ENCODE measurements at regions not wholly inside any gene's neighbourhood (a gene's known extent, or its start where the extent isn't known, plus 50 kb on each side); places are given as distances from the start of the nearest gene placed in this dataset.
"Not testable (repeated sequence)": the region's sequence is repeated elsewhere in the genome, so short reads cannot be mapped to it uniquely, and the experiment has no call there.

DNA sequence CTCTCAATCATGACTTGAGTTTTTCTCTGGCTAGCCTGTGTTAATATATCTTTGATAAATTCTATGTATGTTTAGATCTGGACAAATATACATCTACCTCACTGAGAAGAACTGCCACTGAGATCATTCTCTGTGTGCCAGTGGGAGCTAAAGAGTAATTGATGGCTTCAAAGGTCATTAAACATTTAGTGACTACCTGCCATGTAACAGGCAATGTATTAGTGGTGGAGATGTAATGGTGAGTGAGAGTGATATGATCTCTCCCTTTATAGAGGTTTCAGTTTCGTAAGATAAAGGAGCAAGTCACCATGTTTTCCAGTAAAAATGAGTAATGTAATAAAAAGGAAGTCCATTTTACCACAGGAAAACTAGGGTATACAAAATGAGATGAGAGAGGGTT is 235.8 kb upstream of the CDH8 start:
- intact Hi-C loops (cut with DNase I), result no loop called here
- no peak overlapping the region for H3K4me3 ChIP-seq
- H3K27ac ChIP-seq, result no peak overlapping the region
- no peaks in the 10 kb centered on the region for H3K36me3 ChIP-seq
- TF ChIP-seq, protein P1, sequence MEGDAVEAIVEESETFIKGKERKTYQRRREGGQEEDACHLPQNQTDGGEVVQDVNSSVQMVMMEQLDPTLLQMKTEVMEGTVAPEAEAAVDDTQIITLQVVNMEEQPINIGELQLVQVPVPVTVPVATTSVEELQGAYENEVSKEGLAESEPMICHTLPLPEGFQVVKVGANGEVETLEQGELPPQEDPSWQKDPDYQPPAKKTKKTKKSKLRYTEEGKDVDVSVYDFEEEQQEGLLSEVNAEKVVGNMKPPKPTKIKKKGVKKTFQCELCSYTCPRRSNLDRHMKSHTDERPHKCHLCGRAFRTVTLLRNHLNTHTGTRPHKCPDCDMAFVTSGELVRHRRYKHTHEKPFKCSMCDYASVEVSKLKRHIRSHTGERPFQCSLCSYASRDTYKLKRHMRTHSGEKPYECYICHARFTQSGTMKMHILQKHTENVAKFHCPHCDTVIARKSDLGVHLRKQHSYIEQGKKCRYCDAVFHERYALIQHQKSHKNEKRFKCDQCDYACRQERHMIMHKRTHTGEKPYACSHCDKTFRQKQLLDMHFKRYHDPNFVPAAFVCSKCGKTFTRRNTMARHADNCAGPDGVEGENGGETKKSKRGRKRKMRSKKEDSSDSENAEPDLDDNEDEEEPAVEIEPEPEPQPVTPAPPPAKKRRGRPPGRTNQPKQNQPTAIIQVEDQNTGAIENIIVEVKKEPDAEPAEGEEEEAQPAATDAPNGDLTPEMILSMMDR (IDR thresholded peaks at IDR 0.05), result no peak
- DNase-seq (ENCODE audit: low spot score in 2 of 2), result no peak
- H3K4me1 ChIP-seq, result no peaks in the 10 kb centered on the region
- H3K9me3 ChIP-seq, result no peaks in the 10 kb centered on the region
- no peaks in the 10 kb centered on the region for H3K27me3 ChIP-seq

DNA sequence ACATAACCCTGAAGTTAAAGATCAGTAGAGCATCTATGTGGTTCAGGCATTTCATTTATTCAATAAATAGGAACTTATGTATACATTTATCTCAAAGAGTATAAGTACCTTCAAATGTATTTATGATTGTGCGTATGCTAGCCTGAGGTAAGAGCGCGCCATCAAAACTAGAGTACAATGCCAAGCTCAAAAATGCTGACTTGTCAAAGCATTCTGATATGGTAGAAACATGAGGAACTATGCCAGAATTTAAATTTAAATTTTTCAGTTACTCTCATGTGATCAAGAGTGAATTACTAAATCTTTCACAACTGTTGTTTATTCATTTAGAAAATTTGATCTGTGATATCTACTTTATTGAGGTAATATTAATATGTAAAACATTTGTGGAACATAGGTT is 225.5 kb upstream of the CDH8 start:
- intact Hi-C loops (cut with DNase I), result no loop called here
- DNase-seq (ENCODE audit: low spot score in 2 of 2), result no peak
- TF ChIP-seq, protein P1 (IDR thresholded peaks at IDR 0.05), result no peak

DNA sequence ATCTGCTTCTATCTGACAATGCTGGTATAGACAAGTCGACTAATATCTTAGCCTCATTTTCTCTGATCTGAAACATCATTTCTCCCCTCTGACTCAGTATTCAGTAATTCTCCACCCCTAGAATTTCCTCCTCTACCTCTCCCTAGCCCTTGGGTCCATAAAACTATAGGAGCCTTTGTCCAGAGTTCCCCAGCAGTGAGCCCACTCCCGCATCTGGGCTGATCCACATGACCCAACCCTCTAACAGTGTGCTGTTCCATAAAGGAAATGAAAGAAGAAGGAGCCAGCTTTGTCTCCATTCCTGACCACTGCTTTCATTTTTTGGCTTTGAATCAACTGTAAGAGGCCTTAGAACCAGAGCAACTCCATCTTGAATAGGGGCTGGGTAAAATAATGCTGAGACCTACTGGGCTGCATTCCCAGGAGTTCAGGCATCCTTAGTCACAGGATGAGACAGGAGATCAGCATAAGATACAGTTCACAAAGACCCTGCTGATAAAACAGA is 222.7 kb upstream of the CDH8 start:
- intact Hi-C loops (cut with DNase I); DNase-seq (ENCODE audit: low spot score in 2 of 2); H3K36me3 ChIP-seq; H3K4me3 ChIP-seq; H3K9me3 ChIP-seq; H3K4me1 ChIP-seq; H3K27me3 ChIP-seq; H3K27ac ChIP-seq: not testable (repeated sequence)

More for the DNA sequence above, 225.5 kb upstream of the CDH8 start:
- no peaks in the 10 kb centered on the region for H3K27me3 ChIP-seq
- H3K4me3 ChIP-seq, result no peak overlapping the region
- H3K9me3 ChIP-seq, result peaks cover 0 to 8% of the 10 kb centered on the region in 2 donors
- H3K4me1 ChIP-seq, result no peaks in the 10 kb centered on the region
- no peaks in the 10 kb centered on the region for H3K36me3 ChIP-seq
- H3K27ac ChIP-seq, result no peak overlapping the region

DNA sequence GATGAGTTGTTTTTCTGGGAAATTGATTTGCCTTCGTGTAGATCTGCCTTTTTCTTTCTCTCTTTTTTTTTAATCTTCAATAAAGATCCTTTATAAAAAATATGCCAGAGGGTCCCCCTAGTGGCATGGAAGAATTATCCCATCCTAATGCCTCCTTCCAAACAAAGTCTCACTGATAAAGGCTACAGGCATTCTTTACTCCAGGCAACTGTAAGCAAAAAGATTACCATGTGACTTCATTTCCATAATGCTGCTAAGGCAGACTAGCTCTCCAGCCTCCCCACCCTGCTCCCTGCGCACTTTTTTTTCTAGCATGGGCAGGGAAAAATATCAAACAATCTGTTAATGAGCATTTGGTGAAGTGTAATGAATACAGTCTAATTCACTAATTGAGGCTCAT is 220.2 kb upstream of the CDH8 start:
- Histone ChIP-seq H3K27me3 (no peaks in the 10 kb centered on the region), H3K27ac (no peak overlapping the region), H3K9me3 (no peaks in the 10 kb centered on the region), H3K4me1 (no peaks in the 10 kb centered on the region), H3K36me3 (no peaks in the 10 kb centered on the region), H3K4me3 (no peak overlapping the region)
- DNase-seq (ENCODE audit: low spot score in 2 of 2), result no peak
- TF ChIP-seq, protein P1 (IDR thresholded peaks at IDR 0.05), result peak in 2 of 3 experiments; percentile 5 to 25
- intact Hi-C loops (cut with DNase I), result no loop called here

DNA sequence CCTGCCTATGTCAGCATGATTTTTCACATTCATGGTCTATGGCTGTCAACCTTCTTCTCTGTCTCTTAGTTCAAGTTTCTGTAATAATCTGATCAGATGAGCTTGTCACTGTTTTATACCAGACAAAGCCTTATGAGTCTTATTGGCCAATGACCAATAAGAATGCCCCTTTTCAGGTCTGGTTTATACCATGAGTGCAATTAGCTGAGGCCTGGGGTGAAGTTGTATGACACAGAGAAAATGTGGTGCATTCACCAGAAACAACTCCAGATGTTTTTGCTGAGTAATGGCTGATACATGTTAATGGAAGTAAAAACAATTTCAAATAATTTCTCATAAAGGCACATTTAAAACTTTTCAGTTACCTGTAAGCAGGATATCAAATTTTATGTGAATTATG is 218.6 kb upstream of the CDH8 start:
- TF ChIP-seq, protein P1 (IDR thresholded peaks at IDR 0.05), result no peak
- Histone ChIP-seq H3K9me3 (no peaks in the 10 kb centered on the region), H3K27ac (no peak overlapping the region), H3K4me1 (no peaks in the 10 kb centered on the region), H3K4me3 (no peak overlapping the region), H3K36me3 (no peaks in the 10 kb centered on the region), H3K27me3 (no peaks in the 10 kb centered on the region)
- DNase-seq (ENCODE audit: low spot score in 2 of 2), result no peak
- intact Hi-C loops (cut with DNase I), result no loop called here

DNA sequence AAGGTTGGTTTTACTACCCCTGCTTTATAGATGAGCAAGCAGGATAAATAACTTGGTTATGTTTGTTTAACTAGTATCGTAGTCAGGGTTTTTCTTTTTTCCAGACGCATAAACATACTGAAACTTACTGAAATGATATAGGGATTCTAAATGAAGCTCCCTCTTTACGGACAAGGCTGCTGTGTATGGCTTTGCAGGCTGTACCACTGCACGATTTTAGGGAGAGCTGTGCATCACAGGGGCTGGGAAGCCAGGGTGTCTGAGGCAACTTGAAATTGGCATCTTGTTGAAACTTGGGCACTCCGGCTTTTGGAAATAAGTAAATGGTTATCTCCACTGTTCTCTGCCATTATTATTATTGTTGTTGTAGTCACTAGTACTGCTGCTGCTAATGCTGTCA is 218.1 kb upstream of the CDH8 start:
- Histone ChIP-seq H3K9me3 (no peaks in the 10 kb centered on the region), H3K27ac (no peak overlapping the region), H3K27me3 (no peaks in the 10 kb centered on the region), H3K4me3 (no peak overlapping the region), H3K4me1 (no peaks in the 10 kb centered on the region), H3K36me3 (no peaks in the 10 kb centered on the region)
- TF ChIP-seq, protein P1 (IDR thresholded peaks at IDR 0.05), result no peak
- no peak for DNase-seq (ENCODE audit: low spot score in 2 of 2)
- intact Hi-C loops (cut with DNase I), result no loop called here

Data from ascending aorta (tissue), 2 donors.